CD4-positive, CD25-positive, alpha-beta regulatory T cell (primary cell): ENCODE measurements at regions not wholly inside any gene's neighbourhood (a gene's known extent, or its start where the extent isn't known, plus 50 kb on each side); places are given as distances from the start of the nearest gene placed in this dataset.

ENCODE experiments used
- ATAC-seq, 2 donors: fragments of 150-1000 bp; cut with Tn5 transposase; one replicate each; pipeline ENCODE4 v1.10.0; 2021; ENCODE audit warnings: low read depth in 2 of 2, moderate number of reproducible peaks in 2 of 2, moderate library complexity in 1 of 2
- DNase-seq, 3 donors: peaks; one replicate each; pipeline versions ENCODE4 v3.0.0 to v3.0.0-alpha.2; 2012 to 2022; ENCODE audit warnings: mixed read lengths in 1 of 3
- H3K27ac ChIP-seq: one replicate; pipeline ENCODE4 v1.7.0; 2013; ENCODE audit warnings: mild to moderate bottlenecking, low read length; ENCODE audit not compliant: insufficient read depth, poor library complexity, severe bottlenecking
- H3K27me3 ChIP-seq: one replicate; pipeline ENCODE4 v1.7.0; 2013; ENCODE audit warnings: low read length; ENCODE audit not compliant: control insufficient read depth, insufficient read depth
- H3K36me3 ChIP-seq: one replicate; pipeline ENCODE4 v1.7.0; 2013; ENCODE audit warnings: mild to moderate bottlenecking, low read length, moderate library complexity; ENCODE audit not compliant: control insufficient read depth, insufficient read depth
- H3K4me1 ChIP-seq: 2 replicates; pipeline ENCODE4 v1.7.0; 2013; ENCODE audit warnings: mild to moderate bottlenecking, low read length; ENCODE audit not compliant: insufficient read depth, control insufficient read depth, poor library complexity, severe bottlenecking
- H3K4me3 ChIP-seq: one replicate; pipeline ENCODE4 v1.7.0; 2013; ENCODE audit warnings: low read depth, mild to moderate bottlenecking, low read length, moderate library complexity
- H3K9me3 ChIP-seq, 2 experiments: 1 replicate in 1 of 2; 2 replicates in 1 of 2; pipeline ENCODE4 v1.7.0; 2013; ENCODE audit warnings: low read length in 2 of 2, mild to moderate bottlenecking in 1 of 2, moderate library complexity in 1 of 2; ENCODE audit not compliant: control insufficient read depth in 2 of 2
- H3K27ac Mint-ChIP-seq, 3 donors: one replicate each; pipeline ENCODE4 v1.8.0; 2020 to 2022; ENCODE audit warnings: mild to moderate bottlenecking in 3 of 3, mixed read lengths in 3 of 3, moderate library complexity in 2 of 3
- H3K27me3 Mint-ChIP-seq: one replicate; pipeline ENCODE4 v1.8.0; 2022; ENCODE audit warnings: mild to moderate bottlenecking, mixed read lengths
- H3K36me3 Mint-ChIP-seq: one replicate; pipeline ENCODE4 v1.8.0; 2020; ENCODE audit warnings: mixed read lengths
- H3K4me1 Mint-ChIP-seq, 4 donors: one replicate each; pipeline ENCODE4 v1.8.0; 2020 to 2022; ENCODE audit warnings: mixed read lengths in 4 of 4, mild to moderate bottlenecking in 1 of 4
- H3K4me3 Mint-ChIP-seq, 4 donors: one replicate each; pipeline ENCODE4 v1.8.0; 2020 to 2022; ENCODE audit warnings: mild to moderate bottlenecking in 4 of 4, mixed read lengths in 4 of 4, moderate library complexity in 3 of 4
- H3K9me3 Mint-ChIP-seq, 7 donors: one replicate each; pipeline ENCODE4 v1.8.0; 2020 to 2022; ENCODE audit warnings: mixed read lengths in 7 of 7, mild to moderate bottlenecking in 3 of 7, moderate library complexity in 2 of 7

GRCh38 chr9:78812665-78813064 is 515.7 kb downstream of the PSAT1 start:
- Histone ChIP-seq H3K36me3 (no peaks in the 10 kb centered on the region), H3K4me1 (no peaks in the 10 kb centered on the region), H3K27me3 (no peaks in the 10 kb centered on the region), H3K4me3 (no peak overlapping the region), H3K27ac (no peak overlapping the region), H3K9me3 (no peaks in the 10 kb centered on the region)
- Mint-ChIP-seq H3K27ac (no peak overlapping the region), H3K36me3 (no peaks in the 10 kb centered on the region), H3K9me3 (peaks cover 0 to 4% (median 0%) of the 10 kb centered on the region in 7 donors), H3K4me3 (no peak overlapping the region), H3K4me1 (no peaks in the 10 kb centered on the region), H3K27me3 (no peaks in the 10 kb centered on the region)
- ATAC-seq = no peak
- DNase-seq = no peak

- DNase-seq (no peak), ATAC-seq (no peak)
- H3K27ac Mint-ChIP-seq = no peak overlapping the region
- Histone ChIP-seq H3K4me1 (no peaks in the 10 kb centered on the region), H3K36me3 (no peaks in the 10 kb centered on the region), H3K27ac (no peak overlapping the region), H3K27me3 (no peaks in the 10 kb centered on the region), H3K4me3 (no peak overlapping the region), H3K9me3 (no peaks in the 10 kb centered on the region)
- no peaks in the 10 kb centered on the region for H3K27me3 Mint-ChIP-seq
- no peaks in the 10 kb centered on the region for H3K36me3 Mint-ChIP-seq
- H3K4me1 Mint-ChIP-seq = no peaks in the 10 kb centered on the region
- peaks cover 0 to 4% (median 0%) of the 10 kb centered on the region in 7 donors for H3K9me3 Mint-ChIP-seq
- no peak overlapping the region for H3K4me3 Mint-ChIP-seq
Observed at GRCh38 chr9:78813602-78814180, 516.8 kb downstream of the PSAT1 start.

GRCh38 chr9:78821126-78821822 is 524.3 kb downstream of the PSAT1 start:
- H3K4me3 Mint-ChIP-seq = no peak overlapping the region
- H3K27me3 Mint-ChIP-seq = no peaks in the 10 kb centered on the region
- Histone ChIP-seq H3K36me3 (no peaks in the 10 kb centered on the region), H3K4me1 (no peaks in the 10 kb centered on the region), H3K9me3 (no peaks in the 10 kb centered on the region), H3K27ac (no peak overlapping the region), H3K27me3 (no peaks in the 10 kb centered on the region), H3K4me3 (peak overlapping the region; percentile 27)
- H3K4me1 Mint-ChIP-seq = peaks cover 0 to 4% (median 3%) of the 10 kb centered on the region in 4 donors
- H3K27ac Mint-ChIP-seq = no peak overlapping the region
- DNase-seq = peak in 2 of 3 donors; percentile 2 to 27
- H3K9me3 Mint-ChIP-seq = peaks cover 0 to 1% (median 0%) of the 10 kb centered on the region in 7 donors
- no peak for ATAC-seq
- H3K36me3 Mint-ChIP-seq = no peaks in the 10 kb centered on the region

GRCh38 chr9:78826527-78826926 is 529.6 kb downstream of the PSAT1 start:
- Mint-ChIP-seq H3K4me1 (no peaks in the 10 kb centered on the region), H3K9me3 (peaks cover 0 to 1% (median 0%) of the 10 kb centered on the region in 7 donors), H3K27ac (no peak overlapping the region), H3K36me3 (no peaks in the 10 kb centered on the region), H3K4me3 (no peak overlapping the region), H3K27me3 (peaks cover 6% of the 10 kb centered on the region)
- H3K4me3 ChIP-seq = no peak overlapping the region
- no peaks in the 10 kb centered on the region for H3K9me3 ChIP-seq
- H3K4me1 ChIP-seq = no peaks in the 10 kb centered on the region
- ATAC-seq (no peak), DNase-seq (no peak)
- H3K27ac ChIP-seq = no peak overlapping the region
- H3K27me3 ChIP-seq = no peaks in the 10 kb centered on the region
- no peaks in the 10 kb centered on the region for H3K36me3 ChIP-seq

GRCh38 chr9:78828521-78828920 is 531.6 kb downstream of the PSAT1 start:
- no peaks in the 10 kb centered on the region for H3K4me1 ChIP-seq
- Mint-ChIP-seq H3K9me3 (peaks cover 0 to 1% (median 0%) of the 10 kb centered on the region in 7 donors), H3K36me3 (no peaks in the 10 kb centered on the region), H3K27ac (peak overlapping the region in 1 of 3 donors; percentile 64), H3K27me3 (peaks cover 6% of the 10 kb centered on the region), H3K4me1 (no peaks in the 10 kb centered on the region), H3K4me3 (no peak overlapping the region)
- H3K27me3 ChIP-seq = no peaks in the 10 kb centered on the region
- H3K4me3 ChIP-seq = no peak overlapping the region
- no peaks in the 10 kb centered on the region for H3K36me3 ChIP-seq
- DNase-seq (no peak), ATAC-seq (no peak)
- H3K27ac ChIP-seq = no peak overlapping the region
- no peaks in the 10 kb centered on the region for H3K9me3 ChIP-seq

- ATAC-seq = no peak
- no peaks in the 10 kb centered on the region for H3K4me1 Mint-ChIP-seq
Observed at GRCh38 chr9:78830301-78830700, 533.4 kb downstream of the PSAT1 start.

GRCh38 chr9:78831726-78832125 is 534.8 kb downstream of the PSAT1 start:
- H3K9me3 Mint-ChIP-seq = peaks cover 0 to 3% (median 0%) of the 10 kb centered on the region in 7 donors
- DNase-seq = no peak

More at GRCh38 chr9:78830301-78830700, 533.4 kb downstream of the PSAT1 start:
- H3K4me1 ChIP-seq = no peaks in the 10 kb centered on the region
- Mint-ChIP-seq H3K9me3 (peaks cover 0 to 1% (median 0%) of the 10 kb centered on the region in 7 donors), H3K27ac (no peak overlapping the region), H3K4me3 (no peak overlapping the region), H3K27me3 (peaks cover 6% of the 10 kb centered on the region), H3K36me3 (no peaks in the 10 kb centered on the region)
- no peak overlapping the region for H3K27ac ChIP-seq
- DNase-seq = no peak
- no peaks in the 10 kb centered on the region for H3K27me3 ChIP-seq
- no peaks in the 10 kb centered on the region for H3K36me3 ChIP-seq
- H3K4me3 ChIP-seq = no peak overlapping the region
- H3K9me3 ChIP-seq = no peaks in the 10 kb centered on the region

More at GRCh38 chr9:78831726-78832125, 534.8 kb downstream of the PSAT1 start:
- H3K4me1 Mint-ChIP-seq = no peaks in the 10 kb centered on the region
- peaks cover 6% of the 10 kb centered on the region for H3K27me3 Mint-ChIP-seq
- H3K9me3 ChIP-seq = no peaks in the 10 kb centered on the region
- H3K27ac ChIP-seq = no peak overlapping the region
- no peak overlapping the region for H3K4me3 Mint-ChIP-seq
- H3K36me3 Mint-ChIP-seq = no peaks in the 10 kb centered on the region
- H3K27me3 ChIP-seq = no peaks in the 10 kb centered on the region
- no peak for ATAC-seq
- no peaks in the 10 kb centered on the region for H3K36me3 ChIP-seq
- H3K4me3 ChIP-seq = no peak overlapping the region
- H3K4me1 ChIP-seq = no peaks in the 10 kb centered on the region
- H3K27ac Mint-ChIP-seq = no peak overlapping the region
